Neural crest cell (in vitro differentiated cells): ENCODE measurements at regions not wholly inside any gene's neighbourhood (a gene's known extent, or its start where the extent isn't known, plus 50 kb on each side); places are given as distances from the start of the nearest gene placed in this dataset.
"Not testable (repeated sequence)": the region's sequence is repeated elsewhere in the genome, so short reads cannot be mapped to it uniquely, and the experiment has no call there.

ENCODE experiments used
- DNase-seq: peaks from one replicate; pipeline ENCODE4 v3.0.0; 2021; ENCODE audit warnings: low read depth, mixed read lengths, low spot score
- H3K27ac Mint-ChIP-seq: one replicate; pipeline ENCODE4 v1.8.0; 2021; ENCODE audit warnings: mild to moderate bottlenecking, mixed read lengths; ENCODE audit not compliant: unreplicated experiment
- H3K27me3 Mint-ChIP-seq: 2 replicates; pipeline ENCODE4 v1.8.0; 2021; ENCODE audit warnings: low read depth, mild to moderate bottlenecking, mixed read lengths
- H3K36me3 Mint-ChIP-seq: 2 replicates; pipeline ENCODE4 v1.8.0; 2021; ENCODE audit warnings: low read depth, mild to moderate bottlenecking, mixed read lengths
- H3K4me1 Mint-ChIP-seq: 2 replicates; pipeline ENCODE4 v1.8.0; 2021; ENCODE audit warnings: mixed read lengths
- H3K4me3 Mint-ChIP-seq: one replicate; pipeline ENCODE4 v1.8.0; 2021; ENCODE audit warnings: mild to moderate bottlenecking, mixed read lengths
- H3K9me3 Mint-ChIP-seq: 2 replicates; pipeline ENCODE4 v1.8.0; 2021; ENCODE audit warnings: mixed read lengths
- CTCF ChIP-seq: fragments of 200-600 bp; sonication (generic); conservative IDR thresholded peaks from 2 replicates; pipeline ENCODE4 v1.5.0; 2021; ENCODE audit warnings: antibody characterized with exemption, mild to moderate bottlenecking

- Mint-ChIP-seq H3K9me3 (peaks cover 6% of the 10 kb centered on the region), H3K4me3 (no peak overlapping the region), H3K36me3 (no peaks in the 10 kb centered on the region), H3K27me3 (no peaks in the 10 kb centered on the region), H3K4me1 (peaks cover 13% of the 10 kb centered on the region), H3K27ac (no peak overlapping the region)
- DNase-seq = no peak
- TF ChIP-seq CTCF = no peak
These were observed 303.6 kb downstream of the NDUFA10 start for GRCh38 chr2:239721531-239721930.

GRCh38 chr2:239720361-239721360 is 304.5 kb downstream of the NDUFA10 start:
- Mint-ChIP-seq H3K9me3 (peaks cover 6% of the 10 kb centered on the region), H3K4me1 (peaks cover 21% of the 10 kb centered on the region), H3K27ac (no peak overlapping the region), H3K36me3 (no peaks in the 10 kb centered on the region), H3K27me3 (peaks cover 4% of the 10 kb centered on the region), H3K4me3 (peak overlapping the region; percentile 49)
- no peak for TF ChIP-seq CTCF
- DNase-seq = peak; percentile 23

GRCh38 chr2:239719791-239720360 is 305.3 kb downstream of the NDUFA10 start:
- TF ChIP-seq CTCF = no peak
- Mint-ChIP-seq H3K4me3 (peak overlapping the region; percentile 49), H3K9me3 (peaks cover 6% of the 10 kb centered on the region), H3K27ac (no peak overlapping the region), H3K4me1 (peaks cover 21% of the 10 kb centered on the region), H3K36me3 (no peaks in the 10 kb centered on the region), H3K27me3 (peaks cover 4% of the 10 kb centered on the region)
- DNase-seq = no peak

GRCh38 chr2:239718991-239719390 is 306.2 kb downstream of the NDUFA10 start:
- not testable (repeated sequence) for H3K4me3 Mint-ChIP-seq, DNase-seq, H3K27me3 Mint-ChIP-seq, H3K27ac Mint-ChIP-seq, H3K9me3 Mint-ChIP-seq, H3K36me3 Mint-ChIP-seq
- H3K4me1 Mint-ChIP-seq = peaks cover 21% of the 10 kb centered on the region

GRCh38 chr2:239717706-239718105 is 307.4 kb downstream of the NDUFA10 start:
- DNase-seq = no peak
- H3K27me3 Mint-ChIP-seq = peaks cover 4% of the 10 kb centered on the region
- peaks cover 10% of the 10 kb centered on the region for H3K9me3 Mint-ChIP-seq
- peaks cover 18% of the 10 kb centered on the region for H3K4me1 Mint-ChIP-seq
- H3K4me3 Mint-ChIP-seq = no peak overlapping the region
- TF ChIP-seq CTCF = no peak
- no peaks in the 10 kb centered on the region for H3K36me3 Mint-ChIP-seq
- no peak overlapping the region for H3K27ac Mint-ChIP-seq

GRCh38 chr2:239717319-239717675 is 307.8 kb downstream of the NDUFA10 start:
- no peak overlapping the region for H3K27ac Mint-ChIP-seq
- DNase-seq = no peak
- peaks cover 18% of the 10 kb centered on the region for H3K4me1 Mint-ChIP-seq
- H3K4me3 Mint-ChIP-seq = no peak overlapping the region
- H3K27me3 Mint-ChIP-seq = peaks cover 4% of the 10 kb centered on the region
- H3K36me3 Mint-ChIP-seq = no peaks in the 10 kb centered on the region
- TF ChIP-seq CTCF = no peak
- peaks cover 12% of the 10 kb centered on the region for H3K9me3 Mint-ChIP-seq
